ENCODE measurements at regions not wholly inside any gene's neighbourhood (a gene's known extent, or its start where the extent isn't known, plus 50 kb on each side); places are given as distances from the start of the nearest gene placed in this dataset.

GRCh38 chr20:16804793-16805187, 56.6 kb downstream of the OTOR start:
- Mint-ChIP-seq H3K36me3 (ENCODE audit: low read depth, unreplicated experiment) (peaks cover 1% of the 10 kb centered on the region), H3K4me1 (ENCODE audit: low read depth, unreplicated experiment) (peaks cover 15% of the 10 kb centered on the region), H3K27me3 (ENCODE audit: low read depth, unreplicated experiment) (peaks cover 8% of the 10 kb centered on the region), H3K27ac (ENCODE audit: unreplicated experiment) (no peak overlapping the region), H3K4me3 (ENCODE audit: unreplicated experiment) (no peak overlapping the region), H3K9me3 (ENCODE audit: unreplicated experiment) (peaks cover 7% of the 10 kb centered on the region)
- FAIRE-seq (no peak), DNase-seq (ENCODE audit: low read depth) (no peak)
- peaks cover 4% of the 10 kb centered on the region for H3K27me3 ChIP-seq (ENCODE audit: insufficient read depth, low read length)
- no peak overlapping the region for H3K27ac ChIP-seq (ENCODE audit: low read depth, low read length)
- H4K20me1 ChIP-seq (ENCODE audit: insufficient read depth, low read length) = no peaks in the 10 kb centered on the region
- no peaks in the 10 kb centered on the region for H3K9me3 ChIP-seq (ENCODE audit: insufficient read depth, low read depth, low read length)
- H3K4me2 ChIP-seq (ENCODE audit: low read length) = no peak overlapping the region
- no peaks in the 10 kb centered on the region for H3K79me2 ChIP-seq (ENCODE audit: insufficient read depth, low read length)
- H3K9ac ChIP-seq (ENCODE audit: low read length) = no peak overlapping the region
- H3K36me3 ChIP-seq (ENCODE audit: insufficient read depth, low read length) = no peaks in the 10 kb centered on the region
- no peak for TF ChIP-seq CTCF (IDR thresholded peaks at IDR 0.05; ENCODE audit: insufficient read depth, low read depth, low read length)
- TF ChIP-seq EZH2 (IDR thresholded peaks at IDR 0.05; ENCODE audit: insufficient read depth, low read length) = no peak
- H2AFZ ChIP-seq (ENCODE audit: low read depth, low read length) = no peak overlapping the region
- H3K4me1 ChIP-seq (ENCODE audit: insufficient read depth, low read length) = no peaks in the 10 kb centered on the region
- H3K4me3 ChIP-seq (ENCODE audit: insufficient read depth, low read depth, low read length) = no peak overlapping the region

GRCh38 chr20:16806061-16806460, 57.9 kb downstream of the OTOR start:
- no peak overlapping the region for H3K4me3 ChIP-seq (ENCODE audit: insufficient read depth, low read depth, low read length)
- H3K4me3 Mint-ChIP-seq (ENCODE audit: unreplicated experiment) = peak overlapping the region; percentile 15
- peaks cover 1% of the 10 kb centered on the region for H3K36me3 Mint-ChIP-seq (ENCODE audit: low read depth, unreplicated experiment)
- H3K9me3 ChIP-seq (ENCODE audit: insufficient read depth, low read depth, low read length) = no peaks in the 10 kb centered on the region
- H3K27me3 Mint-ChIP-seq (ENCODE audit: low read depth, unreplicated experiment) = peaks cover 6% of the 10 kb centered on the region
- no peak overlapping the region for H3K4me2 ChIP-seq (ENCODE audit: low read length)
- no peak for TF ChIP-seq CTCF (IDR thresholded peaks at IDR 0.05; ENCODE audit: insufficient read depth, low read depth, low read length)
- no peak for TF ChIP-seq EZH2 (IDR thresholded peaks at IDR 0.05; ENCODE audit: insufficient read depth, low read length)
- H3K4me1 ChIP-seq (ENCODE audit: insufficient read depth, low read length) = no peaks in the 10 kb centered on the region
- no peaks in the 10 kb centered on the region for H4K20me1 ChIP-seq (ENCODE audit: insufficient read depth, low read length)
- DNase-seq (ENCODE audit: low read depth) (no peak), FAIRE-seq (no peak)
- no peak overlapping the region for H2AFZ ChIP-seq (ENCODE audit: low read depth, low read length)
- H3K36me3 ChIP-seq (ENCODE audit: insufficient read depth, low read length) = no peaks in the 10 kb centered on the region
- H3K27ac ChIP-seq (ENCODE audit: low read depth, low read length) = no peak overlapping the region
- peaks cover 24% of the 10 kb centered on the region for H3K4me1 Mint-ChIP-seq (ENCODE audit: low read depth, unreplicated experiment)
- H3K9me3 Mint-ChIP-seq (ENCODE audit: unreplicated experiment) = peaks cover 7% of the 10 kb centered on the region
- peaks cover 4% of the 10 kb centered on the region for H3K27me3 ChIP-seq (ENCODE audit: insufficient read depth, low read length)
- no peak overlapping the region for H3K9ac ChIP-seq (ENCODE audit: low read length)
- no peaks in the 10 kb centered on the region for H3K79me2 ChIP-seq (ENCODE audit: insufficient read depth, low read length)
- H3K27ac Mint-ChIP-seq (ENCODE audit: unreplicated experiment) = no peak overlapping the region

GRCh38 chr20:16806886-16807285, 58.7 kb downstream of the OTOR start:
- Mint-ChIP-seq H3K36me3 (ENCODE audit: low read depth, unreplicated experiment) (peaks cover 1% of the 10 kb centered on the region), H3K4me3 (ENCODE audit: unreplicated experiment) (no peak overlapping the region), H3K27ac (ENCODE audit: unreplicated experiment) (peak overlapping the region; percentile 50), H3K4me1 (ENCODE audit: low read depth, unreplicated experiment) (peaks cover 24% of the 10 kb centered on the region), H3K27me3 (ENCODE audit: low read depth, unreplicated experiment) (peaks cover 6% of the 10 kb centered on the region), H3K9me3 (ENCODE audit: unreplicated experiment) (peaks cover 7% of the 10 kb centered on the region)
- H3K4me1 ChIP-seq (ENCODE audit: insufficient read depth, low read length) = no peaks in the 10 kb centered on the region
- peaks cover 4% of the 10 kb centered on the region for H3K27me3 ChIP-seq (ENCODE audit: insufficient read depth, low read length)
- DNase-seq (ENCODE audit: low read depth) (peak; percentile 45), FAIRE-seq (no peak)
- no peak overlapping the region for H3K9ac ChIP-seq (ENCODE audit: low read length)
- H3K79me2 ChIP-seq (ENCODE audit: insufficient read depth, low read length) = no peaks in the 10 kb centered on the region
- no peaks in the 10 kb centered on the region for H3K9me3 ChIP-seq (ENCODE audit: insufficient read depth, low read depth, low read length)
- H3K4me2 ChIP-seq (ENCODE audit: low read length) = no peak overlapping the region
- H2AFZ ChIP-seq (ENCODE audit: low read depth, low read length) = no peak overlapping the region
- no peak overlapping the region for H3K27ac ChIP-seq (ENCODE audit: low read depth, low read length)
- H3K36me3 ChIP-seq (ENCODE audit: insufficient read depth, low read length) = no peaks in the 10 kb centered on the region
- TF ChIP-seq CTCF (IDR thresholded peaks at IDR 0.05; ENCODE audit: insufficient read depth, low read depth, low read length) = no peak
- no peaks in the 10 kb centered on the region for H4K20me1 ChIP-seq (ENCODE audit: insufficient read depth, low read length)
- no peak overlapping the region for H3K4me3 ChIP-seq (ENCODE audit: insufficient read depth, low read depth, low read length)
